ENCODE measurements at regions not wholly inside any gene's neighbourhood (a gene's known extent, or its start where the extent isn't known, plus 50 kb on each side); places are given as distances from the start of the nearest gene placed in this dataset.

DNA sequence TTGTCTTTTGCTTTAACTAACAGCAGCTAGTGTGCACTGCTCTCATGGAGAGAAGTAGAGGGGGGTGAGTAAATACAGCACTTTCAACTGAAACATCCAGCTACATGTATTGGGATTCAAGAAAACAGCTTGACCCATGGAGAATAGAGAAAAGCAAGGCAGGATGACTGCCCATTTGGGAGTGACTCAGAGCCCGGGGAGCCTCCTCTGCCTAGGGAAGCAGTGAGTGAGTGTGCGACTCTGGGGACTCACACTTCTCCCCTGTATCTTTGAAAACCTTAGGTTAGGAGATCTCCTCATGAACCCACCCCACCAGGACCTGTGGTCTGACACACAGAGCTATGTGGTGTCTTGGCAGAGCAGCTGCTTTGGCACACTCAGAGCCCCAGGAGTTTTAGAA is 82.0 kb upstream of the PTGFR start:
- Histone ChIP-seq H3K4me3 (no peak overlapping the region), H3K79me2 (ENCODE audit: control insufficient read depth, insufficient read depth, low read length) (no peaks in the 10 kb centered on the region), H3K27ac (ENCODE audit: extremely low read depth, low read depth, low read length) (no peak overlapping the region), H3K4me1 (replicated peaks in 1 of 2; ENCODE audit: control insufficient read depth in 2 of 2, insufficient read depth in 2 of 2, low read length in 2 of 2) (no peaks in the 10 kb centered on the region), H3K9me3 (replicated peaks; ENCODE audit: control insufficient read depth, insufficient read depth, low read depth, low read length) (no peaks in the 10 kb centered on the region; the same call in 1 of the 2 replicates), H2AFZ (ENCODE audit: low read depth, low read length) (no peak overlapping the region), H4K20me1 (replicated peaks; ENCODE audit: control insufficient read depth, insufficient read depth, low read length) (no peaks in the 10 kb centered on the region), H3K9me1 (ENCODE audit: control insufficient read depth, insufficient read depth, low read length) (no peaks in the 10 kb centered on the region), H3K27me3 (ENCODE audit: control insufficient read depth in 2 of 2, insufficient read depth in 2 of 2, low read length in 2 of 2) (no peaks in the 10 kb centered on the region), H3K9ac (ENCODE audit: insufficient read depth in 1 of 2, low read depth in 2 of 2, low read length in 2 of 2) (no peak overlapping the region), H3K36me3 (ENCODE audit: control insufficient read depth, insufficient read depth, low read length) (no peaks in the 10 kb centered on the region), H3K4me2 (ENCODE audit: insufficient read depth, low read length) (no peak overlapping the region)
- WGBS (ENCODE audit: insufficient coverage, low coverage, missing lambda C conversion rate): 0% methylated on average over 2 of the region's 2 CpGs
- FAIRE-seq (no peak), DNase-seq (ENCODE audit: extremely low read depth in 1 of 4, low spot score in 3 of 4) (no peak), ATAC-seq (no peak)
- TF ChIP-seq ZNF311 (CRISPR knock-in tag; IDR thresholded peaks at IDR 0.05) (no peak), SUPT5H (IDR thresholded peaks at IDR 0.05) (no peak), ZNF766 (CRISPR knock-in tag; conservative IDR thresholded peaks at IDR 0.05) (no peak), GATA2 (CRISPR knock-in tag; IDR thresholded peaks at IDR 0.05) (no peak)
- TF ChIP-seq, protein P1, sequence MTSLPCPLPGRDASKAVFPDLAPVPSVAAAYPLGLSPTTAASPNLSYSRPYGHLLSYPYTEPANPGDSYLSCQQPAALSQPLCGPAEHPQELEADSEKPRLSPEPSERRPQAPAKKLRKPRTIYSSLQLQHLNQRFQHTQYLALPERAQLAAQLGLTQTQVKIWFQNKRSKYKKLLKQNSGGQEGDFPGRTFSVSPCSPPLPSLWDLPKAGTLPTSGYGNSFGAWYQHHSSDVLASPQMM (CRISPR knock-in tag; IDR thresholded peaks at IDR 0.05): no peak
- intact Hi-C loops (cut with micrococcal nuclease) (no loop called here), in situ Hi-C loops (cut with MboI) (no loop called here)
- POLR2A ChIA-PET: no interaction called here
- CTCF ChIA-PET (ENCODE audit: low intra/inter-chr PET ratio): no interaction called here
- no TSS peak for BruUV-seq (replicated peaks)

DNA sequence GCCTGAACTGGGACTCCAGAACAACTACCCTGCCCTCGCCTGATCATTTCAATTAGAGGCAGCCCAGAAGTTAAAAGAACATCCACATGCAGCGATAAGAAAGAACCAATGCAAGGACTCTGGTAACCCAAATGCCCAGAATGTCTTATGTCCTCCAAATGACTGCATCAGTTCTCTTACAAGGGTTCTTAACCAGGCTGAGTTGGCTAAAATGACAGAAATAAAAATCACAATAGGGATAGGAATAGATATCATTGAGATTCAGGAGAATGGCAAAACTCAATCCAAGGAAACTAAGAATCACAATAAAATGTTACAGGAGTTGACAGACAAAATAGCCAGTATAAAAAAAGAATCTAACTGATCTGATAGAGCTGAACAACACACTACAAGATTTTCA is 80.1 kb upstream of the PTGFR start:
- ATAC-seq: no peak
- H2AFZ ChIP-seq (ENCODE audit: low read depth, low read length): no peak overlapping the region
- intact Hi-C loops (cut with micrococcal nuclease): no loop called here
- BruUV-seq (replicated peaks): no TSS peak
- H3K27me3 ChIP-seq (ENCODE audit: control insufficient read depth in 2 of 2, insufficient read depth in 2 of 2, low read length in 2 of 2): no peaks in the 10 kb centered on the region
- H4K20me1 ChIP-seq (replicated peaks; ENCODE audit: control insufficient read depth, insufficient read depth, low read length): no peaks in the 10 kb centered on the region
- no peaks in the 10 kb centered on the region for H3K9me1 ChIP-seq (ENCODE audit: control insufficient read depth, insufficient read depth, low read length)
- H3K9me3 ChIP-seq (replicated peaks; ENCODE audit: control insufficient read depth, insufficient read depth, low read depth, low read length): no peaks in the 10 kb centered on the region; the same call in 1 of the 2 replicates
- in situ Hi-C loops (cut with MboI): no loop called here
- FAIRE-seq: no peak
- no peak for DNase-seq (ENCODE audit: extremely low read depth in 1 of 4, low spot score in 3 of 4)
- H3K4me2 ChIP-seq (ENCODE audit: insufficient read depth, low read length): no peak overlapping the region
- H3K27ac ChIP-seq (ENCODE audit: extremely low read depth, low read depth, low read length): no peak overlapping the region
- POLR2A ChIA-PET: no interaction called here
- WGBS (ENCODE audit: insufficient coverage, low coverage, missing lambda C conversion rate): 0% methylated on average over 2 of the region's 2 CpGs
- no peaks in the 10 kb centered on the region for H3K79me2 ChIP-seq (ENCODE audit: control insufficient read depth, insufficient read depth, low read length)
- H3K4me1 ChIP-seq (replicated peaks in 1 of 2; ENCODE audit: control insufficient read depth in 2 of 2, insufficient read depth in 2 of 2, low read length in 2 of 2): no peaks in the 10 kb centered on the region
- H3K36me3 ChIP-seq (ENCODE audit: control insufficient read depth, insufficient read depth, low read length): no peaks in the 10 kb centered on the region
- CTCF ChIA-PET (ENCODE audit: low intra/inter-chr PET ratio): no interaction called here
- H3K9ac ChIP-seq (ENCODE audit: insufficient read depth in 1 of 2, low read depth in 2 of 2, low read length in 2 of 2): no peak overlapping the region
- H3K4me3 ChIP-seq: no peak overlapping the region
- TF ChIP-seq U2AF2 (optimal IDR thresholded peaks at IDR 0.05; ENCODE audit: low read depth, low read length) (no peak), CC2D1A (IDR thresholded peaks at IDR 0.05) (no peak), SRF (CRISPR knock-in tag; IDR thresholded peaks at IDR 0.05) (no peak), RBM25 (IDR thresholded peaks at IDR 0.05; ENCODE audit: low read depth, low read length, severe bottlenecking) (no peak)
- TF ChIP-seq, protein P2, sequence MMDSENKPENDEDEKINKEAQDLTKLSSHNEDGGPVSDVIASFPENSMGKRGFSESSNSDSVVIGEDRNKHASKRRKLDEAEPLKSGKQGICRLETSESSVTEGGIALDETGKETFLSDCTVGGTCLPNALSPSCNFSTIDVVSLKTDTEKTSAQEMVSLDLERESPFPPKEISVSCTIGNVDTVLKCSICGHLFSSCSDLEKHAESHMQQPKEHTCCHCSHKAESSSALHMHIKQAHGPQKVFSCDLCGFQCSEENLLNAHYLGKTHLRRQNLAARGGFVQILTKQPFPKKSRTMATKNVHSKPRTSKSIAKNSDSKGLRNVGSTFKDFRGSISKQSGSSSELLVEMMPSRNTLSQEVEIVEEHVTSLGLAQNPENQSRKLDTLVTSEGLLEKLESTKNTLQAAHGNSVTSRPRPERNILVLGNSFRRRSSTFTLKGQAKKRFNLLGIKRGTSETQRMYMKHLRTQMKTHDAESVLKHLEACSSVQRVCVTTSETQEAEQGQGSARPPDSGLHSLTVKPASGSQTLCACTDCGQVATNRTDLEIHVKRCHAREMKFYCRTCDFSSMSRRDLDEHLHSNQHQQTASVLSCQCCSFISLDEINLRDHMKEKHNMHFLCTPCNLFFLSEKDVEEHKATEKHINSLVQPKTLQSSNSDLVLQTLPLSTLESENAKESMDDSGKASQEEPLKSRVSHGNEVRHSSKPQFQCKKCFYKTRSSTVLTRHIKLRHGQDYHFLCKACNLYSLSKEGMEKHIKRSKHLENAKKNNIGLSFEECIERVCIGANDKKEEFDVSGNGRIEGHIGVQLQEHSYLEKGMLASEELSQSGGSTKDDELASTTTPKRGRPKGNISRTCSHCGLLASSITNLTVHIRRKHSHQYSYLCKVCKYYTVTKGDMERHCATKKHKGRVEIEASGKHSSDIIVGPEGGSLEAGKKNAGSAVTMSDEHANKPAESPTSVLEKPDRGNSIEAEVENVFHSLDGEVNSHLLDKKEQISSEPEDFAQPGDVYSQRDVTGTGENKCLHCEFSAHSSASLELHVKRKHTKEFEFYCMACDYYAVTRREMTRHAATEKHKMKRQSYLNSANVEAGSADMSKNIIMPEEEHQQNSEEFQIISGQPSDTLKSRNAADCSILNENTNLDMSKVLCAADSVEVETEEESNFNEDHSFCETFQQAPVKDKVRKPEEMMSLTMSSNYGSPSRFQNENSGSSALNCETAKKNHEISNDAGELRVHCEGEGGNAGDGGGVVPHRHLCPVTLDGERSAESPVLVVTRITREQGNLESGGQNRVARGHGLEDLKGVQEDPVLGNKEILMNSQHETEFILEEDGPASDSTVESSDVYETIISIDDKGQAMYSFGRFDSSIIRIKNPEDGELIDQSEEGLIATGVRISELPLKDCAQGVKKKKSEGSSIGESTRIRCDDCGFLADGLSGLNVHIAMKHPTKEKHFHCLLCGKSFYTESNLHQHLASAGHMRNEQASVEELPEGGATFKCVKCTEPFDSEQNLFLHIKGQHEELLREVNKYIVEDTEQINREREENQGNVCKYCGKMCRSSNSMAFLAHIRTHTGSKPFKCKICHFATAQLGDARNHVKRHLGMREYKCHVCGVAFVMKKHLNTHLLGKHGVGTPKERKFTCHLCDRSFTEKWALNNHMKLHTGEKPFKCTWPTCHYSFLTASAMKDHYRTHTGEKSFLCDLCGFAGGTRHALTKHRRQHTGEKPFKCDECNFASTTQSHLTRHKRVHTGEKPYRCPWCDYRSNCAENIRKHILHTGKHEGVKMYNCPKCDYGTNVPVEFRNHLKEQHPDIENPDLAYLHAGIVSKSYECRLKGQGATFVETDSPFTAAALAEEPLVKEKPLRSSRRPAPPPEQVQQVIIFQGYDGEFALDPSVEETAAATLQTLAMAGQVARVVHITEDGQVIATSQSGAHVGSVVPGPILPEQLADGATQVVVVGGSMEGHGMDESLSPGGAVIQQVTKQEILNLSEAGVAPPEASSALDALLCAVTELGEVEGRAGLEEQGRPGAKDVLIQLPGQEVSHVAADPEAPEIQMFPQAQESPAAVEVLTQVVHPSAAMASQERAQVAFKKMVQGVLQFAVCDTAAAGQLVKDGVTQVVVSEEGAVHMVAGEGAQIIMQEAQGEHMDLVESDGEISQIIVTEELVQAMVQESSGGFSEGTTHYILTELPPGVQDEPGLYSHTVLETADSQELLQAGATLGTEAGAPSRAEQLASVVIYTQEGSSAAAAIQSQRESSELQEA (IDR thresholded peaks at IDR 0.05; ENCODE audit: low read depth): no peak

Data from K562 (cell line).